HG03039 (cell line): ENCODE measurements at regions not wholly inside any gene's neighbourhood (a gene's known extent, or its start where the extent isn't known, plus 50 kb on each side); places are given as distances from the start of the nearest gene placed in this dataset.

ENCODE experiments used
- ATAC-seq: cut with Tn5 transposase; IDR thresholded peaks from one replicate; pipeline ENCODE4 v1.9.1; 2021; ENCODE audit warnings: mild to moderate bottlenecking, moderate library complexity; ENCODE audit not compliant: unreplicated experiment

- ATAC-seq, result no peak
Measured at GRCh38 chr1:173420330-173420806, 56.8 kb upstream of the PRDX6 start.

- no peak for ATAC-seq
Measured at GRCh38 chr1:173421286-173421685, 55.8 kb upstream of the PRDX6 start.

GRCh38 chr1:173421789-173422188 lies 55.3 kb upstream of the PRDX6 start:
- no peak for ATAC-seq

- no peak for ATAC-seq
Measured at GRCh38 chr1:173422456-173422976, 54.6 kb upstream of the PRDX6 start.

- ATAC-seq, result no peak
Measured at GRCh38 chr1:173423291-173423690, 53.8 kb upstream of the PRDX6 start.

- no peak for ATAC-seq
Measured at GRCh38 chr1:173424143-173424542, 53.0 kb upstream of the PRDX6 start.

- ATAC-seq, result no peak
Measured at GRCh38 chr1:173424782-173425407, 52.2 kb upstream of the PRDX6 start.

- no peak for ATAC-seq
Measured at GRCh38 chr1:173426057-173426456, 51.1 kb upstream of the PRDX6 start.

GRCh38 chr1:173427146-173428054 lies 49.7 kb upstream of the PRDX6 start:
- ATAC-seq, result no peak
